ENCODE measurements at regions not wholly inside any gene's neighbourhood (a gene's known extent, or its start where the extent isn't known, plus 50 kb on each side); places are given as distances from the start of the nearest gene placed in this dataset.

DNA sequence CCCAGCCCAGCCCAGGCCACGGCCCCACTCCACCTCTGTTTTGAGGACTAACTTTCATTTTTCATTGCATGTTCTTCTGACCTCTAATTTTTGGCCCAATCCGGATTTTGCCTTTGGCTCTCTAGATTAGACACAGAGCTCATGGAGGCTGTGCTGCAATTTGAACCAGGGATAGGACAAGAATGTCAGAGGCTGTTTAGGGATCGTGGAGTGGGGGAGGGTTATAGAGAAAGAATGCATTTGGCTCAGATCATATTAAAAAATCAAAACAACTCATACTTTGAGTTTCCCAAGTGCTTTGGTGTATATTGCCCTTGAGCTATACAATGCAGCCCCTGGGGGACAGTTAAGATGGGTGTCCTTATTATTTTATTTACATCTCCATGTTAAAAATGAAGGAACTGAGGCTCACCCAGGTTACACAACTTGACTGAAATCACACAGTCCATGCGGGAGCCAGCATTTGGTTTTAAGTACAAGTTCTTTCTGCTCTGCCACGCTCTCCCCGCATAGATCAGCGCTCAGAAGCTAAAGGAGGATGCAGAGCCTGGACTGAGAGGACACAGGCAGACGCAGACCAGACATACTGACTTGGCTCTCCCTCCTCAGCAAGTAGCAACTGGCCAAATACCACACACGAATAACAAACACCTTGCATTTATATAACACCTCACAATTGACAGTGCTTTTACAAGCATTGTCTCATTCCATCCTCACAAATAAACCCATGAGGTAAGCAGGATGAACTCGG lies 126.4 kb upstream of the RAI14 start:
- TF ChIP-seq EZH2 (IDR thresholded peaks at IDR 0.05; ENCODE audit: borderline replicate concordance, low read length): no peak
- TF ChIP-seq, protein P1, sequence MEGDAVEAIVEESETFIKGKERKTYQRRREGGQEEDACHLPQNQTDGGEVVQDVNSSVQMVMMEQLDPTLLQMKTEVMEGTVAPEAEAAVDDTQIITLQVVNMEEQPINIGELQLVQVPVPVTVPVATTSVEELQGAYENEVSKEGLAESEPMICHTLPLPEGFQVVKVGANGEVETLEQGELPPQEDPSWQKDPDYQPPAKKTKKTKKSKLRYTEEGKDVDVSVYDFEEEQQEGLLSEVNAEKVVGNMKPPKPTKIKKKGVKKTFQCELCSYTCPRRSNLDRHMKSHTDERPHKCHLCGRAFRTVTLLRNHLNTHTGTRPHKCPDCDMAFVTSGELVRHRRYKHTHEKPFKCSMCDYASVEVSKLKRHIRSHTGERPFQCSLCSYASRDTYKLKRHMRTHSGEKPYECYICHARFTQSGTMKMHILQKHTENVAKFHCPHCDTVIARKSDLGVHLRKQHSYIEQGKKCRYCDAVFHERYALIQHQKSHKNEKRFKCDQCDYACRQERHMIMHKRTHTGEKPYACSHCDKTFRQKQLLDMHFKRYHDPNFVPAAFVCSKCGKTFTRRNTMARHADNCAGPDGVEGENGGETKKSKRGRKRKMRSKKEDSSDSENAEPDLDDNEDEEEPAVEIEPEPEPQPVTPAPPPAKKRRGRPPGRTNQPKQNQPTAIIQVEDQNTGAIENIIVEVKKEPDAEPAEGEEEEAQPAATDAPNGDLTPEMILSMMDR (IDR thresholded peaks at IDR 0.05; ENCODE audit: low read length): no peak
- Histone ChIP-seq H3K27ac (ENCODE audit: low read depth, low read length, poor library complexity, severe bottlenecking) (no peak overlapping the region), H3K79me2 (ENCODE audit: insufficient read depth, low read length) (no peaks in the 10 kb centered on the region), H3K4me2 (ENCODE audit: low read length) (no peak overlapping the region), H3K36me3 (ENCODE audit: insufficient read depth, low read length) (no peaks in the 10 kb centered on the region), H2AFZ (ENCODE audit: low read length) (no peak overlapping the region), H3F3A (ENCODE audit: insufficient read depth, low read length) (no peaks in the 10 kb centered on the region), H3K9me2 (ENCODE audit: low read depth, low read length) (no peaks in the 10 kb centered on the region), H3K4me3 (ENCODE audit: low read depth, low read length, poor library complexity, severe bottlenecking) (no peak overlapping the region), H4K20me1 (ENCODE audit: insufficient read depth, low read length) (no peaks in the 10 kb centered on the region), H3K9ac (ENCODE audit: low read length) (no peak overlapping the region), H3K4me1 (ENCODE audit: insufficient read depth, low read length, severe bottlenecking) (no peaks in the 10 kb centered on the region), H3K27me3 (ENCODE audit: insufficient read depth, low read length) (no peaks in the 10 kb centered on the region), H3K9me3 (ENCODE audit: low read length) (no peaks in the 10 kb centered on the region)

DNA sequence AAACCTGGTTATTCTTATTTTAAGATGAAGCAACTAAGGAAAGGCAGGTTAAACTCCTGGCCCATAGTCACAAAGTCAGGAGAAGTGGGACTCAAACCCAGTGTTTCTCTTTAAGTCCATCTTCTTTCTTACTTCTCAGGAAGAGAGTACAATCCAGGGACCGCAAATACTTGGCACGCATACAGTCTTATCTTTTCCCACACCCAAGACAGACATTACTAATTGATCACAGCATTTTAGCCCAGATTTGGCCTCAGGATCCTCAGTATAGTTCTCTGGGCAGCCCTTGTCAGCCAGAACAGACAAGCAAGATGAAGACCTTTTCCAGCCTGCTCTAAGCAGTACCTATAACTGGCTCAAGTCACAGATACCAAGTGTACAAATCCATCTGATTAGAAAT lies 125.5 kb upstream of the RAI14 start:
- no peak overlapping the region for H2AFZ ChIP-seq (ENCODE audit: low read length)

DNA sequence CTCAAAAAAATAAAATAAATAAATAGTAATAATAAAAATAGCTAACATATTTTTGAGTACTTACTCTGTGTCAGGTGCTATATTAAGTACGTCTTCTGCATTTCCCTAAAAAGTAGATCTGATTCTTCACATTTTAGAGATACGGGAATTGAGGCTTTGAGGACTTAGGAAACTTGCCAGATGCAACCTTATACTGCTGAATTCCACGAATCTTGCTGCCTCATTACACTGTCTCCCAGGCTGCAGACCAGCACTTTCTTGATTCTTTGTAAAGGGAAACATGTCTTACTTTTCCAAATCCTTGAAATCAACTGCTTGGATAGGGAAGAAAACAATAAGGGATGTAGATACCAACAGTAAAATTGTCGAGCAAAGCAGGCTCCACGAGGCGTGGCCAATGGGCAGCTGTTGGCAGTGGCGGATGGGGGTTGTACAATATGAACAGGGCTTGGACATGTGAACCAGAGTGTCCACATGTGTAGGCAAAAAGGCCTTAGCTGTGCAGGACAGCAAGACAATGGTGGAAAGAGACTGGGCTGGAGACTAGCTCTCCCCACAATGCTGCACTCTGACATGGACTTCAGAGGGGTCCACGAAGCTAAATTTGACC lies 124.3 kb upstream of the RAI14 start:
- Histone ChIP-seq H3F3A (ENCODE audit: insufficient read depth, low read length) (no peaks in the 10 kb centered on the region), H3K4me2 (ENCODE audit: low read length) (no peak overlapping the region), H3K36me3 (ENCODE audit: insufficient read depth, low read length) (no peaks in the 10 kb centered on the region), H2AFZ (ENCODE audit: low read length) (no peak overlapping the region), H3K27ac (ENCODE audit: low read depth, low read length, poor library complexity, severe bottlenecking) (no peak overlapping the region), H3K9me2 (ENCODE audit: low read depth, low read length) (no peaks in the 10 kb centered on the region), H3K9ac (ENCODE audit: low read length) (no peak overlapping the region), H3K4me1 (ENCODE audit: insufficient read depth, low read length, severe bottlenecking) (no peaks in the 10 kb centered on the region), H3K4me3 (ENCODE audit: low read depth, low read length, poor library complexity, severe bottlenecking) (no peak overlapping the region), H3K9me3 (ENCODE audit: low read length) (no peaks in the 10 kb centered on the region), H3K79me2 (ENCODE audit: insufficient read depth, low read length) (no peaks in the 10 kb centered on the region), H4K20me1 (ENCODE audit: insufficient read depth, low read length) (no peaks in the 10 kb centered on the region), H3K27me3 (ENCODE audit: insufficient read depth, low read length) (no peaks in the 10 kb centered on the region)
- TF ChIP-seq EZH2 (IDR thresholded peaks at IDR 0.05; ENCODE audit: borderline replicate concordance, low read length): no peak

More for the DNA sequence above, 125.5 kb upstream of the RAI14 start:
- Histone ChIP-seq H3K27ac (ENCODE audit: low read depth, low read length, poor library complexity, severe bottlenecking) (no peak overlapping the region), H3K27me3 (ENCODE audit: insufficient read depth, low read length) (no peaks in the 10 kb centered on the region), H3K79me2 (ENCODE audit: insufficient read depth, low read length) (no peaks in the 10 kb centered on the region), H3K9me3 (ENCODE audit: low read length) (no peaks in the 10 kb centered on the region), H3K4me1 (ENCODE audit: insufficient read depth, low read length, severe bottlenecking) (no peaks in the 10 kb centered on the region), H3K4me3 (ENCODE audit: low read depth, low read length, poor library complexity, severe bottlenecking) (no peak overlapping the region), H3K9ac (ENCODE audit: low read length) (no peak overlapping the region), H3K4me2 (ENCODE audit: low read length) (no peak overlapping the region), H4K20me1 (ENCODE audit: insufficient read depth, low read length) (no peaks in the 10 kb centered on the region), H3K9me2 (ENCODE audit: low read depth, low read length) (no peaks in the 10 kb centered on the region), H3K36me3 (ENCODE audit: insufficient read depth, low read length) (no peaks in the 10 kb centered on the region), H3F3A (ENCODE audit: insufficient read depth, low read length) (no peaks in the 10 kb centered on the region)
- TF ChIP-seq, protein P1 (IDR thresholded peaks at IDR 0.05; ENCODE audit: low read length): no peak
- TF ChIP-seq EZH2 (IDR thresholded peaks at IDR 0.05; ENCODE audit: borderline replicate concordance, low read length): no peak

All from OCI-LY1 (cell line).